Esophagus mucosa (tissue), 1 donor: ENCODE measurements at regions not wholly inside any gene's neighbourhood (a gene's known extent, or its start where the extent isn't known, plus 50 kb on each side); places are given as distances from the start of the nearest gene placed in this dataset.

ENCODE experiments used
- ATAC-seq: fragments of 200-7000 bp; cut with Tn5 transposase; one replicate; pipeline ENCODE4 v1.9.1; 2020
- donor health status: DM: yes; HTN: yes; CAD: no.

DNA sequence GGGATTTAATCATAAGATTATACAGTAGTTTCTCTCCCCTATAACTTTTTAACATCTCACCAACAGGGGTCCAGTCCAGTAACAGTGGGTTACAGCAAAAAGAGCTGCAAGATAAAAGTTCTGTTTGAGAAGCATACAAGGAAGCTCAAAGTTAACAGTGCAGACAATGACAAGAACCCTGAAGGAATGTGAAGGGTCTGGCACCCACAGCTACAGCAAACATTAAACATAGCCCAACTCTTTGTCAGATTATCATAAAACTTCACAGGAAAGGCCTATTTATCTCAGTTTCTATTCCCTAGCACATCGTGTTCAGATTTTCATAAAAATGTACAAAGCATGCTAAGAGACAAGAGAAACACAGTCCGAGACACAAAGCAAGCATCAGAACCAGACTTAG is 309.4 kb downstream of the DIRAS2 start:
- ATAC-seq: no peak

DNA sequence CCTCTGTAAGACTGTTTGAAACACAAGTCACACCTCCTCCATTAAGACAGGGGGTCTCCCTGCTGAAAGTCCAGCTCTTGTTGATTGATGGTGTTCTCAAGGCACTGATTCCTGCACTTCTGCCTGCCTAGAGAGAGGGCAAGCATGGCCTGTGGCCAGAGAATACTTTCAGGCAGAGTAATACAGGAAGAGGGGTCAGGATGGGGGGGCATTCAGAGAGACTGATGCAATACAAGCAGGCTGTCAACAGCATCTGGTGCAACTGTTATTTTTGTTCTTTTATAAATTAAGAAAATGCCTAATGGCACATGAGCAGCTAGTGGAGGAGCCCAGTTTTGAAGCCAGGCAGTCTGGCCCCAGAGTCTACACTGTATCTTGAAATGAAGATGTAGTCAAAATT is 302.2 kb downstream of the DIRAS2 start:
- ATAC-seq: no peak

DNA sequence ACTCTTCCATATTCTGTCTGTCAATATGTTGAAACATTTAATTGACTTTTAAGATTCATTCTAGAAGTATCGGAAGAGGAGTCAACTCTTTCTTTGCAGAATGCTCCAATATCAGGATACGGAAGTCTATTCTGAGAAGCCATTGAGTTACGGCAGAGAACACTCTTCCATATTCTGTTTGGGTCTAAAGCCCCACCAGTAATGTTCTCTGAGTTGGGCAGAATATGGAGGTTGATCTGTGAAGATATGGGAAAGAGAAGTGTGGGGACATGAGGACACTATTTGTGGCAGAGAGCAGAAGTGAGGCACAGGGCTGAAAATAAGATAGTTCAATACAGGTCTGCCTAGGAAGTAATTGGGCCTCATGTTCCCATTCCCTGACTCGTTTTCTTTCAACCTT is 300.0 kb downstream of the DIRAS2 start:
- ATAC-seq: no peak

DNA sequence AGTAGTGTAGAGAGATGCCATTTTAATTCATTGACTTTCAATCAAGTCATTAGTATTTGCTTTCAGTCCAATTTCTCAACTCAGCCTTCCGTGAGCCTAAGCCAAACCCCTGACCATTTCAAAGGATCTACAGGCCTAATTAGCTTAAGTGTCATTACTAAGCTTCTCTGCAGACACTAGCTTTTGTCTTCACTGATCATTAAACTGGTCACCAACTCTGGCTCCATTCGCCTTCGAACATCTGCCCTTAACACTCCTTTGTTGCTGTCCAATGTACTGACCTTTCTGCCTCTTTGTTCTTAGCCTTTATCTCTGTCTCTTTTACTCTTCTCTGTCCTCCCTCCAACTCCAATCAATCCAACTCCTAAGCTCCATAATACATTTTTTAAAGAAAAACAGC is 299.3 kb downstream of the DIRAS2 start:
- no peak for ATAC-seq

DNA sequence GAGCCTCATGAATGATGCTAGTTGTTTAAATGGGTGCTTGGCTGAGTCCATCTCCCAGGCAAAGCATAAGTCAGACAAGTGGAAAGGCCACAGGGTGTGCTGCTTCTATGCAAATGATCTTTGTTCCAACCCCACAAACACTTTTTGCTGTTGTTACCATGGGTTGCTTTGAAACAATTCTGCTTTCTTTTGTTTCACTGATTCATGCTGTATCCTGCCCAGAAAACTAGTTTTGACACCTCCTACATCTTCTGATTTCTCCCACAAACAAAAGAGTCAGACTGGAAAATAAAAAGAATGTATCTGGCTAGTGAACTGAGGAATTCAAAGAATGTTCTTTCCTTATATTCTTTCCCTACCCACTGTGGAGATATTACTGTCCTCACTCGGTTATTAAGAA is 298.6 kb downstream of the DIRAS2 start:
- ATAC-seq: peak; percentile 39

DNA sequence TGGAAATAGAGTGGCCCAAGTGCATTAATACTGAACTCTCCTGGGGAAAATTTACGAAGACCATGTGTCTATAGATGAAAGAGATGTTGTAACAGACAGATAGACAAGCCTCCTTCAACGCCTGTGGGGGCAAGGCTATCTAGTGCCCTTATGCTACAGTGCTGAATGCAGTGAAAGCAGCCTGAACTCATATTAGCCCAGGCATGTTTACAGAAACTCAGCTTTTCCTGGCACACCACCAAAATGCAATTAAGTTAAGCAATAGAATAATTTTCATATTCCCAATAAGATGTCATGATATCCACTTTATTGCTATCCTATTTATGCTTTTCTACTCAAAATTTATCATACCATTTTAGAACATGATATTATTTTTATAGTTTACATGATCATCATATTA is 277.0 kb downstream of the DIRAS2 start:
- ATAC-seq: no peak

DNA sequence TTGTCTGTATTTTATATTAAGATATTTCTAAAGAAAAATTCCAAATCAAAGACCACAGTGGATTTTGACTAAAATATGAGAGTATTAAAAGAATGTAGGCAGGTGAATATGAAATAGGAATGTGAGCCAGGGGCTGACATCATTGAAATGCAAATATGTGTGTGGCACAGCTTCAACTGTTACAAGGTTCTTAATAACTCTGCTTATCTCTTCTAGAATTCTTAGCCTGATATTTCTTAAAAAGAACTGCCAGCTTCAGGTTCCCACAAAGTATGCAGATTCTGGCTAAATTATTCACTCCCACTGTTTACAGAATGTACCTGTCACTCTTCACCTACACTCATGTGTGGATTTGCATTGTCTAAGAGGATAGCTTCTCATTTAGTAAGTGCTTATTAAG is 274.4 kb downstream of the DIRAS2 start:
- no peak for ATAC-seq

DNA sequence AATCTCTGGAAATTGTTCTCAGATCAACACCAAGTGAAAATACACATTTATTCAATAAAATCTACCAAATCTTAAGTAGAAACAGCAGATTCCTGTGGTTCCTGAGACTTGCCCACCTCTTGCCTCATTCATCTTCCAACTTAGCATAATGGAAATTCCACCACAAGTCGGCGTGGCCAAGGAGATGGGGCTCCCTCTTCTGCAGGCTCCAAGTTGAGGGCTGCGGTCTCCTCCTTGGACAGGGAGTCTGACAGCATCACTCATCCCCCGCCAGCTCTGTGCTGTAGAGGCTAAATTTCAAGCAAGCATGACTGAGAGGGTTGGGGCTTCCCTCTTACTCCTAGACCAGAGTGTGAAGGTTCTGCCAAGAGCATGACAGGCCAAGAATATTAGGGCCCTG is 273.7 kb downstream of the DIRAS2 start:
- no peak for ATAC-seq

DNA sequence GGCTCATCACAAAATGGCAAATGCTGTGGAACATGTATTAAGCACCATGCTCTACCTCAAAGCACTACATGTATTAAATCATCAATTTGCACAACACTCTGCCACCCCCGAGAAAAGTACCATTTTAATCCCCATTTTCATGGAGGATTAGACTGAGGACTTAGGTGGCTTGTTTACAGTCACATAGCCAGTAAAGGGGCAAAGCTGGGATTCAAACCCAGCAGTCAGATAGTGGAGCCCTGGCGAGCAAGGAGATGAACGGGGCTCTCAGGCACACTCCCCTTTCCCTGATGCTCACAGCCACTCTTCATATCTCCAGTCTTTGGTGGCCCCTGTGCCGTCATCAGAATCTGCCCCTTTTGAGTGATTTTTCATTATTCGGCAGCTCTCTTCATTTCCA is 262.9 kb downstream of the DIRAS2 start:
- no peak for ATAC-seq

DNA sequence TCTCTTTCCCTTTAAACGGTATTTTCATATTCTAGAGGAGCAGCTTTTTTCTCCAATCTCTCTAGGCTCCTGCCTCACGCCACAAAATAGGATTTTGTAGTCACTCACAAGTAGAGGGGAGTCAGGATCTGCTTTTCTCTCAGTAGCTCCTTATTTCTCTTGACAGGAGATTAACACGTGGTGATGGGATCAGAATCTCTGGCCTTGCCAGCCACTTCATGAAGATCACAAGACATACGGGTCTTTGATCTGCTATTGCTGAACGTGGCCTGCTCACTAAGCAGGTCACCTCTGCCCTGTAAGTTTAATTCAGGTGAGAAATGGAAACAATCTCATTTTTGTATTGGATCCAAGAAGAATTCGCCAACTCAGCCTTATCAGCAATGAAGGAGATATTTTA is 257.5 kb downstream of the DIRAS2 start:
- no peak for ATAC-seq

DNA sequence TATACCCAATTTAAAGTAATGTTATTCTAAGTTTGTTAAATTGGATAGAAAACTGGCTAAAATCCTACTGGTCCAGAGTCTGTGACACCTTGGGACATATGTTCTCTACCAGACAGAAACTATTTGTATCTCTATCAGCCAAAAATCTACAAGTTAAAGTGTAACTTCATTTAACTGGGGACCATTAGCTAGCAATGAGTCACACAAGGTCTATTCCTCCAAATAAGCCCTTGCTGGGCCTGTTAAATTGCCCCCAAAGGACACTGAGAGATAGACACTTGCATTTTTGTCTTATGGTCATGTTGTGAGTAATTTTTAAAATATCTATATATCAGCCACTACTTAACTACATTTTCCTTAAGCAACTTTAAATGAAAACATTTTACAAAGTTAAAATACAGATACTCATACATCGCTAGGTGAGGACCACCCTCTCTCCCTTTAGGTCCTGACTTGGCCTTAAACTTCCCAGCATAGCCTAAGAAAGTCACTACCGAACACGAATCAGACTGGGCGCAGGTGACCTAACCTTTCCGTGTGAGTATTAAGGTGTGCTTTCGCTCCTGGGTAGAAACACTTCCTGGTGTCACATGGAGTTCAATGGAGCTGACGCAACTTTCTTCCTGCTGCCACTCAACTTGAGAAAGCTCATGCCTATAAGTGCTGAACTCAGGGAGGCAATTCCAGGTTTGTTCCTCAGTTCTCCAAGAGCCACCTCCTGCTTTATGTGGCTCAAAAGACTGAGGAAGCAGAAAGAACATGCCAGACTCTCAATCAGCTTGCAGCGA is 249.1 kb downstream of the DIRAS2 start:
- ATAC-seq: peak; percentile 57

DNA sequence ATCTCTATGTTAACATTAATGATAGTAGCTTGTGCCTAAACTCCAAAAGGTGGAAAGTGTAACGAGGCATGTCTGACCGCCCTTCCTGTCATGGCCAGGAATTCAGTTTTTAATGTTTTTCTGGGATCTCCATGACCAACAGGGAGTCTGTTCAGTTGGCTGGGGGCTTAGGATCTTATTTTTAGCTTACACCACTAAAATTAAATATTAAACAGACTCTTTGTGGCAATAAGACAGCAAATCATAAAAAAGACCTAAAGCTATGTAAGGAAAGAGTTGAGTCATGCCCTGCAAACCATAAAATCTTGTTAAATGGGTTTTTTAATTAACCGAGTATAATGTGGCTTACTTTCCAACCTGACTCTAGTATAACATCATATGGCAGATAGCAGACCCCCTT is 247.8 kb downstream of the DIRAS2 start:
- ATAC-seq: no peak

DNA sequence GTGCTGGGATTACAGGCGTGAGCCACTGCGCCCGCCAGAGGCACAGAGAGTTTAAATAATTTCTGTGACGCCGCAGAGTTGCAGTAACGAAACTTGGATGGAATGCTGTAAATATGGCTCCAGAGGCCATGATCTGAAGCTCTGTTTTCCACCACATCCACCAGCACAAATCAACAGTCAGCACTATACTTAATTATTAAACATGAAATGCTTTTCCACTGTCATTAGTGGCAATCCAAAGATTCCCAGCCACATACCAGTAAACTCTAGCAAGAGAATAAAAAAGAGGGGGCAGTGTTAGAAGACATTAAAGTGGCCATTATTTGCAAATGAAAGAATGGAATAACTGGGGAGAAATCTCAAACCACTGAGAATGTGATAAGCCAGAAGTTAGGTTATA is 242.5 kb downstream of the DIRAS2 start:
- no peak for ATAC-seq

DNA sequence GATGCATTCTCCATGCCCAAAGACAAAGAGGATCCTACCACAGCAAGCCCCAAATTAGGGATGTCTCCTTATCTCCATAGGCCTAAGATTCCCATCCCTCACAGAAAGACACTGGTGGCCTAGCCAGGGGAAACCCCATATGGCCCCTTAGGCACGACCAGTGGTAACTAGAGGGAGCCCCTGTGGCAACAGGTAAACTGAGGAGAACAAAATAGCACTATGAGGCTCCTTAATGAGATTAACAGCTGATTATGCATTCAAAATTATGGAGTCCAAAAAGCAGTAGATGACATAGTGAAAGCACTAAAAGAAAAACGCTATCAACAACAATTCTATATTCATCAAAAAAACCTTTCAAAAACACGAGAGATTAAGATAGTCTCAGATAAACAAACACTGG is 234.0 kb downstream of the DIRAS2 start:
- ATAC-seq: no peak

DNA sequence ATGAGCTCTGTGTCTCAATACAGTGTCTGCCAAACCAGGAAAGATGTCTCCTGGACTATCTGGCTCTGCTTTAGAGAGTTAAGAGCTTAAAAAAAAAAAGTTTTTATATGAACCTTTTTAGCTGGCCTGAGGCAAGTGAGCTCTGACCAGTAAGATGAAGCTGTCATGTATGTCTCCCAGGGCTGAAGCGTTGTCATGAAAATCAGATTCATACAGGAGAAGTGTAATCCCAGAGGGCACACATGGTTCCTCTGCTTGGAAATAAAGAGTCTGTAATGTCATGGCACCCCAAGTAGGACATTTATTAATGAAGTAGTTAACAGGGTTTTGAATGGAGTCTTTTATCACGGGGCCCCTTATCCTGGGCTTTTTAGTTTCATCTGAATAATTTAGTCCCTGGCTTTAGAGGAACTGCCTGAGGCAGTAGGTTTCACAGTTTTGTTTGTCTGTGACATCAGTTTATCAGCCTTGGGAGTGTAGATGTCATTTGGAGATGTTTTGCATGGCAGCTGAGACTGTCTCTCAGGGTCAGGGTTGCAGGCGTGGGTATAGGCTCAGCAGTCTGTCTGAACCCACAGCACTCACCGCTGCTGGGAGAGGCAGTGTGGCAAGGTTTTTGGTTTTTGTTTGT is 223.3 kb downstream of the DIRAS2 start:
- ATAC-seq: no peak

DNA sequence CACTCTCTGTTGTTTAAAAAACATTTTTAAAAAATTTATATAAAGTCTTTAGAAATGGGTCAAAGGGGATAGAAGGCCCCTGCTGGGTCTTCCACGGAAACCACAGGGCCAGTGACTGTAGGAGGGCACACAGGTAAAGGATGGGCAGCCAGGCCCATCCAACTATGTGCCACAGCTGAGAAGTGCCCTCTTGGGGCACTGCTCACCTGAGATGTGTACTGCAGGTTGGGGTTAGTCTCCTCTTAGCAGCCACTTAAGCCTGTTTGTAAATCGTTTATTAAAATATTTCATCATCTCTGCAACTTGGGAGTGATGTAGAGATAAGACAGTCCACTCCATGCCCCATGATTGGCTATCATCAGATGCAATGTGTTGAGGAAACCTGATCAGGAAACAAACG is 222.4 kb downstream of the DIRAS2 start:
- ATAC-seq: no peak

DNA sequence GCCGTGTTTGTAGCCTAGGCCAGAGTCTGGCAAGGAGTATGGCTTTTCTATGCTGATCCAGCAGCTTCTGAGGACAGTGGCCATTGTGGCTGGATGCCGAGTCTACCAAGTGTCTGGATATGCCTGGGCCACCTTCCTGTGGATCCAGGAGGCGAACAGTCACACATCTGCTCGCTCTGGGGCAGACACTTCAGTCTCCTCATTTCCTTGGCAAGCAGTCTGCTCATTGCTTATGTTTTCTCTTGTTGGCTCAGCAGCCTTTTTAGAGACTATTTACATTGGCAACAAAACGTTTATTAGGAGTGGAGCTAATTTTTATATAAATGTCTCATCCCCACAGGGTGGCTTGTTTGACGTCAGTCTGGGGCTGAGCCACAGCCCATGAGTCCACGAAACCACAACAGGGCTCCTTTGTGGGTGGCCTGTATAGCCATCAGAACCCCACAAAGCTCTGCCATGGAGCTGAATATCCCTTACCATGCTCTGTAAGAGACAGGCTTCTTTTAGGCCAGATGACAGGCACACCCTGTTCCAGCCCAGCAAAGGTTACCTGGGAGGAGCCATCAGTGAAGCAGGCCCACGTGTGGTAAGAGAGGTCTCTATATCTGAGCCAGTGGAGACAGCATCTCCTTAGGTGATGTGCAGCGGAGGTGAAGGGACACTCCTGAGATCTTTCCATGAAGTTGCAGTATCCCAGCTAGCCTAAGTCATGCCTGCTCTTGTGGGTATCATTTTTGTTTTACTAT is 221.7 kb downstream of the DIRAS2 start:
- no peak for ATAC-seq

DNA sequence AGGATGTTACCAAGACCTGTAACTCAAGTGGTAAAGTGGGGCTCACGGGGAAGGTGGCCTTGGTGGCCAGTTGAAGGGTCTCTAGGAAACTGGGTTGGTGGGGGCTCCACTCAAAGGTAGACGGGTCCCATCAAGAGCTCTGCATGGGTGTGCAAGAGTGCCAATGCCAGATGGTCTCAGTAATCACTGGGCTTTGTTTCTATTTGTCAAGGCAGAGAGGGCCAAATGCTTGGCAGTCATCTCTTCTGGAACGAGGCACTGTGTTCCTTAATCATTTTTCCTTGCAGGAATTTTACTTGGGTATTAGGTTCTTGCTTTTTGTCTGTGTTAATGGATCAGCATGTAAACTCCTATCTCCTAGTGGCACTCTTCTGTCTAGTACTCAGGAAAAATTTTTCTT is 220.8 kb downstream of the DIRAS2 start:
- ATAC-seq: no peak

DNA sequence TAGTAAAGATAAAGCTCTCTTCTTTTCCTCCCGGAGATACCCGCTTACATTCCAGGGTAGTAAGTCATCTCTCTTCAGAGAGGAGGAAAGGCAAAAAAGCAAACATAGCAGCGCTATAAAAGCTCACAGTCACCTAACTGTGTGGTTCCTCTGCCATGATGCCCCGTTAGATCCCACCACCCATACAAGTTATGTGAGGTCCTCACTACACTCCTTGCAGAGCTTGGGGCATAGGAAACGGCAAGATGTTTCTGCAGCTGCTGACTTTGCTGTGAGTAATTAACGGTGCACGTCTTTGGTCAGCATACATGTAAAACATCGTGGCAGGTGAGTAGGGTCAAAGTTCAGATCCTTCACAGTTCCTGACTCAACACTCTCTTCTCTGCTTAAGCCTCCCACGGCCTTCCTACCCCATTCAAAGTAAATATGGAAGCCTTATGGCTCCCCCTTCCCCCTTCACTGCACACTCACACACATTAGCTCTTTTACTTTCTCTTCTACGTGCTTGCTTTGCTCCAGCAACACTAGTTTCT is 218.9 kb downstream of the DIRAS2 start:
- no peak for ATAC-seq

DNA sequence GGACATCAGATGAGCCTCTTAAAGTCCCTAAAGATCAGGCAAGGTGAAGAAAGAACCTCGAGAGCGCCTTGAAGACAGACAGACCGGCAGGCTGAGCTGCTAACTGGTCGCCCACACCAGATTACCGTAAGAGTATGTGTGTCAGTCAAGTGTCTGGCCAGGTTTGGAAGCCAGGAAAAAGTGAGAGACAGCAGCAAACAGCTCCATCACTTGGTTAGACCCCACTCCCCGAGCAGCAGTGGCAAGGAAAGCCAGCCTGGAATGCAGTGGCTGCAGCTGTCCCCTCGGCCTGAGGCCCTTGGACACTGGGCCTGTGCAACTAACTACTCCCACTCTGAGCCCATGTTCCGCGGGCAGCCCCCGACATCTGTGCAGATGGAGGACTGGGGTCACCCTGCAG is 214.1 kb downstream of the DIRAS2 start:
- no peak for ATAC-seq

DNA sequence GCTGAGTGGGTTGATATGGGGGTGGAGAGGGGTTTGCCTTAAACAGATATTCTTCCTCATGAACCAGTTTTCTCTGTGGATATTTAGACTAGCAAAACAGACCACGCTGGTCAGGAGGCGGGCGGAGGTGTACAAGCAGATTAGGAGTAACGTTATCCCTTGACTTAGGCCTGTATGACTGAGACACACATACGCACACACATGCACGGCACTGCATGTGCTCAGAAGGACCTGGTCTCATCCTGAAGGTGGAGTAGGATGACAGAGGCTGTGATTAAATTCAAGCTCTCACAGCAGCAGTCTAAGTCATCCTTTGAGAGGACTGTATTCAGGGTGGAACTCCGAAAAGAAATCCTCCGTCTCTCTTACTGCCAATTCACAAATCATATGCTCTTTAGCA is 209.7 kb downstream of the DIRAS2 start:
- ATAC-seq: peak; percentile 72

DNA sequence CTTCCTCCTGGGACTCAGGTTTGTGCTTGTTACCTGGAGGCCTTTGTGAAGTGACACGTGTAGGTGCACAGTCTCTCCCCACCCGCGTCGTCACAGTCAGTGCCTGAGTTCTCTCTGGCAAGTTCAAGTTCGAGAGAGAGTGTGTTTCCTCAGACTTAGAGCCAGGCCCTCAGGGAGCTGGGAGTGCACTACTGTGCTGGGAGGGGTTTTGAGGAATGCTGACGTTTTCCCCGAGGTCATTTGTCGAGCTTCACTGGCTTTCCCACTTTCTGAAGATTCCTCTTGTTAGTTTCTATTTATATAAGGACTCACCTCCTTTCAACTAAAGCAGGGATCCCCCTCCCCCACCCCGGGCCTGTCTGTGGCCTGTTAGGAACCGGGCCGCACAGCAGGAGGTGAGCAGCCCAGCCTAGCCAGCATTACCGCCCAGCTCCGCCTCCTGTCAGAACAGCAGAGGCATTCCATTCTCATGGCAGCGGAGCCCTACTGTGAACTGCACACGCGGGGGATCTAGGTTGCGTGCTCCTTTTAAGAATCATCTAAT is 209.2 kb downstream of the DIRAS2 start:
- ATAC-seq: peak; percentile 97

DNA sequence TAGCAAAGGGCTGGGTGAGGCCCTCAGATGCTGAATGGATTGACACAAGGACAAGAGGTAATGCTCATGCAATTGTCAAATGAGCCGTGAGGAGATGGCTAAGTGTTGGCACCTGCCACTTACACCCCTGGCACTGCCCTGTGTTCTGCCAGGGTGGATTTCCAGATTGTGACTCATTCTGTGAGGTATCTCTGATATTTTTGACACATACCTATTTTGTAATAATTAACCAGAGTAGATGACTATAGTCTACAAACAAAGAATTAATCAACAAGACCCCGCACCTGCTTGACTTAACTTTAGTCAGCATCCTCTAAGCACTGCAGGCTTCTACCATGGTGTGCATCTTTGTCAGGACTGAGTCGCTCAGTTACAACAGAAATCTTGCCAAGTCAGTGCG is 200.8 kb downstream of the DIRAS2 start:
- ATAC-seq: no peak
